ENCODE measurements at regions not wholly inside any gene's neighbourhood (a gene's known extent, or its start where the extent isn't known, plus 50 kb on each side); places are given as distances from the start of the nearest gene placed in this dataset.

DNA sequence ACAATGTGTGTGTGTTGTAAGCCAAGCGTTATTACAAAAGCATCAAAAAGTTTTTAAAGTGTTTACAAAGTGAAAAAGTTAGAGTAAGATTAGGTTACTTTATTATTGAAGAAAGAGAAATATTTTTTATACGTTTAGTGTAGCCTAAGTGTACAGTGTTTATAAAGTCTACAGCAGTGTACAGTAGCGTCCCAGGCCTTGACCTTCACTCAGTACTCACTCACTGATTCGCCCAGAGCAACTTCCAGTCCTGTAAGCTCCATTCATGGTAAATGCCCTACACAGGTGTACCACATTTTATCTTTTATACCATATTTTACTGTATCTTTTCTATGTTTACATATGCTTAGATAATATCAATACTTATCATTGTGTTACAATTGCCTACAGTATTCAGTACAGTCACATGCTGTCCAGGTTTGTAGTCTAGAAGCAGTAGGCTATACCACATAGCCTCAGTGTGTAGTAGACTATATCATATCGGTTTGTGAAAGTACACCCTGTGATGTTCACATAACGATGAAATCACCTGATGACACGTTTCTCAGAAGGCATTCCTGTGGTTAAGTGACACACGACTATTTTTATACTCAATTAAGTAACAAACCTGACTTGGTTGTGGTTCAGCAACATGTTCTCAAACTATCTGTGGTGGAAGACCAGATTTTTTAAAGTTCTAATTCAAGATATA is 152.0 kb upstream of the EDNRA start:
- Histone ChIP-seq H3K36me3 (ENCODE audit: control insufficient read depth, insufficient read depth, low read length) (no peaks in the 10 kb centered on the region), H3K4me3 (no peak overlapping the region), H3K9ac (ENCODE audit: insufficient read depth in 1 of 2, low read depth in 2 of 2, low read length in 2 of 2) (no peak overlapping the region), H3K79me2 (ENCODE audit: control insufficient read depth, insufficient read depth, low read length) (no peaks in the 10 kb centered on the region), H3K9me1 (ENCODE audit: control insufficient read depth, insufficient read depth, low read length) (no peaks in the 10 kb centered on the region), H3K4me1 (replicated peaks in 1 of 2; ENCODE audit: control insufficient read depth in 2 of 2, insufficient read depth in 2 of 2, low read length in 2 of 2) (no peaks in the 10 kb centered on the region), H3K27me3 (ENCODE audit: control insufficient read depth in 2 of 2, insufficient read depth in 2 of 2, low read length in 2 of 2) (no peaks in the 10 kb centered on the region), H2AFZ (ENCODE audit: low read depth, low read length) (no peak overlapping the region), H3K27ac (ENCODE audit: extremely low read depth, low read depth, low read length) (no peak overlapping the region), H3K9me3 (replicated peaks; ENCODE audit: control insufficient read depth, insufficient read depth, low read depth, low read length) (no peaks in the 10 kb centered on the region), H3K4me2 (ENCODE audit: insufficient read depth, low read length) (no peak overlapping the region), H4K20me1 (replicated peaks; ENCODE audit: control insufficient read depth, insufficient read depth, low read length) (no peaks in the 10 kb centered on the region)
- TF ChIP-seq MYNN (IDR thresholded peaks at IDR 0.05) (no peak), MYNN (CRISPR knock-in tag; IDR thresholded peaks at IDR 0.05) (no peak), FOXK1 (CRISPR knock-in tag; IDR thresholded peaks at IDR 0.05; ENCODE audit: borderline replicate concordance) (no peak), SMARCB1 (IDR thresholded peaks at IDR 0.05; ENCODE audit: insufficient read length, low read depth) (no peak), SLC30A9 (CRISPR knock-in tag; IDR thresholded peaks at IDR 0.05) (no peak), STAT5B (CRISPR knock-in tag; IDR thresholded peaks at IDR 0.05) (no peak), TARDBP (IDR thresholded peaks at IDR 0.05) (no peak), NUFIP1 (IDR thresholded peaks at IDR 0.05; ENCODE audit: partially characterized antibody) (no peak), ZNF174 (CRISPR knock-in tag; IDR thresholded peaks at IDR 0.05) (no peak), MECOM (CRISPR knock-in tag; IDR thresholded peaks at IDR 0.05) (no peak)
- TF ChIP-seq, protein P1, sequence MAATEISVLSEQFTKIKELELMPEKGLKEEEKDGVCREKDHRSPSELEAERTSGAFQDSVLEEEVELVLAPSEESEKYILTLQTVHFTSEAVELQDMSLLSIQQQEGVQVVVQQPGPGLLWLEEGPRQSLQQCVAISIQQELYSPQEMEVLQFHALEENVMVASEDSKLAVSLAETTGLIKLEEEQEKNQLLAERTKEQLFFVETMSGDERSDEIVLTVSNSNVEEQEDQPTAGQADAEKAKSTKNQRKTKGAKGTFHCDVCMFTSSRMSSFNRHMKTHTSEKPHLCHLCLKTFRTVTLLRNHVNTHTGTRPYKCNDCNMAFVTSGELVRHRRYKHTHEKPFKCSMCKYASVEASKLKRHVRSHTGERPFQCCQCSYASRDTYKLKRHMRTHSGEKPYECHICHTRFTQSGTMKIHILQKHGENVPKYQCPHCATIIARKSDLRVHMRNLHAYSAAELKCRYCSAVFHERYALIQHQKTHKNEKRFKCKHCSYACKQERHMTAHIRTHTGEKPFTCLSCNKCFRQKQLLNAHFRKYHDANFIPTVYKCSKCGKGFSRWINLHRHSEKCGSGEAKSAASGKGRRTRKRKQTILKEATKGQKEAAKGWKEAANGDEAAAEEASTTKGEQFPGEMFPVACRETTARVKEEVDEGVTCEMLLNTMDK (IDR thresholded peaks at IDR 0.05; ENCODE audit: borderline replicate concordance, insufficient read depth, low read depth, low read length, poor library complexity, severe bottlenecking), result no peak
- TF ChIP-seq, protein P2, sequence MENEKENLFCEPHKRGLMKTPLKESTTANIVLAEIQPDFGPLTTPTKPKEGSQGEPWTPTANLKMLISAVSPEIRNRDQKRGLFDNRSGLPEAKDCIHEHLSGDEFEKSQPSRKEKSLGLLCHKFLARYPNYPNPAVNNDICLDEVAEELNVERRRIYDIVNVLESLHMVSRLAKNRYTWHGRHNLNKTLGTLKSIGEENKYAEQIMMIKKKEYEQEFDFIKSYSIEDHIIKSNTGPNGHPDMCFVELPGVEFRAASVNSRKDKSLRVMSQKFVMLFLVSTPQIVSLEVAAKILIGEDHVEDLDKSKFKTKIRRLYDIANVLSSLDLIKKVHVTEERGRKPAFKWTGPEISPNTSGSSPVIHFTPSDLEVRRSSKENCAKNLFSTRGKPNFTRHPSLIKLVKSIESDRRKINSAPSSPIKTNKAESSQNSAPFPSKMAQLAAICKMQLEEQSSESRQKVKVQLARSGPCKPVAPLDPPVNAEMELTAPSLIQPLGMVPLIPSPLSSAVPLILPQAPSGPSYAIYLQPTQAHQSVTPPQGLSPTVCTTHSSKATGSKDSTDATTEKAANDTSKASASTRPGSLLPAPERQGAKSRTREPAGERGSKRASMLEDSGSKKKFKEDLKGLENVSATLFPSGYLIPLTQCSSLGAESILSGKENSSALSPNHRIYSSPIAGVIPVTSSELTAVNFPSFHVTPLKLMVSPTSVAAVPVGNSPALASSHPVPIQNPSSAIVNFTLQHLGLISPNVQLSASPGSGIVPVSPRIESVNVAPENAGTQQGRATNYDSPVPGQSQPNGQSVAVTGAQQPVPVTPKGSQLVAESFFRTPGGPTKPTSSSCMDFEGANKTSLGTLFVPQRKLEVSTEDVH (IDR thresholded peaks at IDR 0.05; ENCODE audit: low read depth, partially characterized antibody), result no peak
- DNase-seq (ENCODE audit: extremely low read depth in 1 of 4, low spot score in 3 of 4) (no peak), FAIRE-seq (no peak), ATAC-seq (no peak)
- POLR2A ChIA-PET, result no interaction called here
- under 1% methylated on average over 8 of the region's 8 CpGs for WGBS (ENCODE audit: insufficient coverage, low coverage, missing lambda C conversion rate)
- intact Hi-C loops (cut with micrococcal nuclease) (no loop called here), in situ Hi-C loops (cut with MboI) (no loop called here)
- no TSS peak for BruUV-seq (replicated peaks)
- CTCF ChIA-PET (ENCODE audit: low intra/inter-chr PET ratio), result no interaction called here
